NK-92 (cell line): ENCODE measurements at regions not wholly inside any gene's neighbourhood (a gene's known extent, or its start where the extent isn't known, plus 50 kb on each side); places are given as distances from the start of the nearest gene placed in this dataset.

ENCODE experiments used
- DNase-seq: peaks from one replicate; lab custom pipeline; 2025; ENCODE audit not compliant: unreplicated experiment; lab: John Stamatoyannopoulos, UW

GRCh38 chr3:117287602-117288001 lies 578.0 kb downstream of the TUSC7 start:
- DNase-seq = no peak

GRCh38 chr3:117291476-117291875 lies 581.9 kb downstream of the TUSC7 start:
- DNase-seq = no peak

- DNase-seq = no peak
Measured at GRCh38 chr3:117297065-117297464, 587.5 kb downstream of the TUSC7 start.

GRCh38 chr3:117297541-117297940 lies 588.0 kb downstream of the TUSC7 start:
- DNase-seq = no peak

GRCh38 chr3:117298273-117298672 lies 588.7 kb downstream of the TUSC7 start:
- DNase-seq = no peak

GRCh38 chr3:117302428-117302827 lies 592.8 kb downstream of the TUSC7 start:
- no peak for DNase-seq

GRCh38 chr3:117303443-117303842 lies 593.9 kb downstream of the TUSC7 start:
- DNase-seq = no peak

- DNase-seq = no peak
Measured at GRCh38 chr3:117304681-117305080, 595.1 kb downstream of the TUSC7 start.

- DNase-seq = no peak
Measured at GRCh38 chr3:117305681-117306080, 596.1 kb downstream of the TUSC7 start.

- no peak for DNase-seq
Measured at GRCh38 chr3:117306299-117306698, 596.7 kb downstream of the TUSC7 start.

GRCh38 chr3:117308353-117308752 lies 598.8 kb downstream of the TUSC7 start:
- DNase-seq = no peak

GRCh38 chr3:117308756-117309155 lies 599.2 kb downstream of the TUSC7 start:
- DNase-seq = no peak

GRCh38 chr3:117310536-117310935 lies 601.0 kb downstream of the TUSC7 start:
- DNase-seq = no peak

GRCh38 chr3:117314441-117315150 lies 605.0 kb downstream of the TUSC7 start:
- DNase-seq = no peak

- no peak for DNase-seq
Measured at GRCh38 chr3:117322866-117323265, 613.3 kb downstream of the TUSC7 start.

- no peak for DNase-seq
Measured at GRCh38 chr3:117346901-117347300, 637.3 kb downstream of the TUSC7 start.

- no peak for DNase-seq
Measured at GRCh38 chr3:117348884-117349283, 639.3 kb downstream of the TUSC7 start.

GRCh38 chr3:117349566-117349965 lies 640.0 kb downstream of the TUSC7 start:
- no peak for DNase-seq

- DNase-seq = no peak
Measured at GRCh38 chr3:117350371-117350770, 640.8 kb downstream of the TUSC7 start.

- DNase-seq = no peak
Measured at GRCh38 chr3:117355566-117355965, 646.0 kb downstream of the TUSC7 start.

GRCh38 chr3:117356091-117356705 lies 646.6 kb downstream of the TUSC7 start:
- DNase-seq = no peak

- no peak for DNase-seq
Measured at GRCh38 chr3:117358717-117359314, 649.2 kb downstream of the TUSC7 start.
